CD4-positive, alpha-beta T cell treated with Interleukin-2 at 100 ng/mL for 4 hours (primary cell): ENCODE measurements at regions not wholly inside any gene's neighbourhood (a gene's known extent, or its start where the extent isn't known, plus 50 kb on each side); places are given as distances from the start of the nearest gene placed in this dataset.

ENCODE experiments used
- DNase-seq: peaks from one replicate; pipeline ENCODE4 v3.0.0-alpha.2; 2020; ENCODE audit warnings: low spot score

GRCh38 chr13:111476197-111476596 is 155.8 kb downstream of the TEX29 start:
- no peak for DNase-seq

DNA sequence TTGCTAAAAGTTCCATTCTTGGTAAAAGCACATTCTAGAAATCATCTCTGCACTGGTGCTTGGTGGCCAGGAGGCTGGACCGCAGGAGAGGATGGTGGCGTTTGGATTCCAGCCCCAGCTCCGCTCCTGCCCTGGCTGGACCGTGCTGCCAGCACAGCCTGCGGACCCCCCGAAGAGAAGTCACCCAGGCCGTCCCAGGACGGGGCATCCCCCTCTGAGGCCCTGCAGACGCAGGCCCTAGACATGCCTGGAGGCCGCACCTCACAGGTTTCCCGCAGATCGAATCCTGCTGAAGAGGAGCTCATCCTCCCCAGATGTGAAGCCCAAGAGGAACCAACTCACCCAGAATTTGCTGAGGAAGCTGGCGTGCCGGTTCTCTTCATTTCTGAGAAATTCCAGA is 159.0 kb downstream of the TEX29 start:
- no peak for DNase-seq

DNA sequence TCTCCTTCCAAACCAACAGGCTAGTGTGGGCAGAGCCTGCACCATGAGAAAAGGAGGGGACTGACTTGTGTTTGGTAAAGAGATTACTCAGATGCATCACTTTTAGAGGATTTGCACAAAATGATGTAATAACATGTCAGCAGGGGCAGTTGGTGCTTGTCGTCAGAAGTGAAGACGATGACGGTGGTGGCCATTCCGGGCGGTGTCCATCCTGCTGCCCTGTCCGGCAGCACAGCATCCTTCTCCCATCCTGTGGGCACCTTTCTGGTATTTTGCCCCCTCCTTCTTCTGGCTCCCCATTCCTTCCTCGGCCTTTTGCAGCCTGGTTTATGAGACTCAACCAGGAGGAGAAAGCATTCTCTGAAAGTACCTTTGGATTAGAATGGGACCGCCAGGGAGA is 160.1 kb downstream of the TEX29 start:
- DNase-seq = no peak

GRCh38 chr13:111480976-111481375 is 160.5 kb downstream of the TEX29 start:
- DNase-seq = no peak

- no peak for DNase-seq
These were observed 161.7 kb downstream of the TEX29 start for GRCh38 chr13:111482126-111482525.

- no peak for DNase-seq
These were observed 162.6 kb downstream of the TEX29 start for GRCh38 chr13:111482806-111483620.

GRCh38 chr13:111483621-111483987 is 163.2 kb downstream of the TEX29 start:
- DNase-seq = no peak

DNA sequence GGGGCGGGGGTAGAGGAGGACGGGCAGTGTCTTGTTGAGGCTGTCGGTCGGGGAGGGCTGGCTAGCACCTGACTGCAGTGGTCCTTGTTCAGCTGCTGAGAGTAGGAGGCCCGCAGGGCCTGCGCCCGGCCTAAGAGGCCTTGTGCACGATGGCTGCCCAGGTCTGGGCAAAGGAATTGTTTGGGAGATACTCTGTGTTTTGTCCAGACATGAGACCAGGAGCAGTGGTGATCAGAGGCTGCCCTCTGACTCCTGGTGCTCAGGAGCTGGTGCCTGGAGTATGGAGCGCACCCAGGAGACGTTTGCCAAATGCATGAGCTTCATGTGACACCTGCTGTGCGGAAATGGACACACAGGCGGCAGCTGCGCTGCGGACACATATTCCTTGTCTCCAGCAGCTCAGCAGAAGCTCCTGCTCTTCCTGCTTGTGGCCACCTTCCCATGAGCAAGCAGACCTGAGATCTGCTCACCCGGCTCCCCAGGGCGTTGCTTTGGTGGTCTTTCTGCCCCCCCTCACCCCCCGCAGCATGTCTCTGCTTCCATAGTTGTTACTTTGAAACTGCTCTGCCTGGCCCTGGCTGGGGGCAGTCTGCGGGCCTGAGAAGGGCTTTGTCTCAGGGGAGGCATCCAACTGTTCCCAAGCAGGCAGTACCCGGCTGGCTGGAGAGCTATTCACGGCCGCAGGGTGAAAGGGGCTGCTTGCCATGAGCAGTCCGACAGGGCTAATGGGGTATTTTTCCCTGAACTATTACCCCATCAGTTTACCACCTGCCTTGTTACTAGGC is 163.9 kb downstream of the TEX29 start:
- DNase-seq = no peak

DNA sequence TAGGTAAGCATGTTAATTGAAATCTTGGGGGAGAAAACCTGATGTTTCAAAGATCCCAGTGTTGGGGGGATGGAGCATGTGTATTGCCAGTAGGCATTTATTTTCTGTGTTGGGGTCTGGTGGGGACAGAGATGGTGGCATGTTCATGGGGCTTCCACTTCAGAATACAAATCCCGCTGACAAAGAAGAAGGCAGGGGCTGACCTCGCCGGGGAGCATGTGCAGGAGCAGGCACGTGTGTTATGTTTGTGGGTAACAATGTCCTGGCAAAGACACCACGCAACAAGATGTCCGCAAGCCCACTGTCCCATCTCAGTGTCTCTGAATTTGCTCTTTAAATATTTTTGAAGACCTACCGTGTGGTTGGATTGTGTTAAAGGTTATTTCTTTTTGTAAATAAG is 164.5 kb downstream of the TEX29 start:
- DNase-seq = no peak

DNA sequence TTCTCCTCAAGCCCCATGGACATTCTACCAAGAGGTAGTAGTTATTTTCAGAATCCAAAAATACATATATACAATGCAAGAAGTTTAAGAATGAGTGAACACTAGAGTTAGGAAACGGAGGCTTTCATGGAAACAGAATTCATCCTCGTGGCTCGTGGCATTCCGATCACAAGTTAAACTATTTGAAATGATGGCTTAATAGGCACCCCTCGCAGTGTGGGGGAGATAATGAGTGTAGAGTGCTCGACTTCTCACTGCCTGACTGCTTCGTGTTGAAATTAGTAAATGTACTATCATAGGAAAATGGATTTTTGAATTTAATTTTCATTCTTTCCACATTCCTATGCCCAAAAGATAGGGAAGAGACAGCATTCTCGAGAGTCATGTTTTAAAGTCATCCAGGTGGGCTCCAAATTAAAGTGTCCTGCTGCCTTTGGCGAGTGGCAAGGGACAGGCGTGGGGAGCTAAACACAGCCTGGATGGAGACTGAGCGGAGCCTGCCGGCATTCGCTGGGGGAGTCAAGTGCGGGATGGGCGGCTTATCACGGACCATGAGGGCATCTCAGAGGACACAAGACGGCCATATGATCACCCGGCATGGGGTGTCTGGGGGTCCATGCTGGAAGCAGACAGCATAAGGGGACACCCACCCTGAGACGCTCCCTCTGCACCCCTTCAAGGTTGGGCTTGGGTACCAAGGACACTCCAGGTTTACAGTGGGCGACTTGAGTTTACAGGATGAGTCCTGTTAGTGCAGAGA is 165.2 kb downstream of the TEX29 start:
- no peak for DNase-seq

- no peak for DNase-seq
These were observed 165.9 kb downstream of the TEX29 start for GRCh38 chr13:111486331-111486730.

GRCh38 chr13:111486801-111487200 is 166.4 kb downstream of the TEX29 start:
- no peak for DNase-seq

- no peak for DNase-seq
These were observed 168.2 kb downstream of the TEX29 start for GRCh38 chr13:111488486-111489132.

DNA sequence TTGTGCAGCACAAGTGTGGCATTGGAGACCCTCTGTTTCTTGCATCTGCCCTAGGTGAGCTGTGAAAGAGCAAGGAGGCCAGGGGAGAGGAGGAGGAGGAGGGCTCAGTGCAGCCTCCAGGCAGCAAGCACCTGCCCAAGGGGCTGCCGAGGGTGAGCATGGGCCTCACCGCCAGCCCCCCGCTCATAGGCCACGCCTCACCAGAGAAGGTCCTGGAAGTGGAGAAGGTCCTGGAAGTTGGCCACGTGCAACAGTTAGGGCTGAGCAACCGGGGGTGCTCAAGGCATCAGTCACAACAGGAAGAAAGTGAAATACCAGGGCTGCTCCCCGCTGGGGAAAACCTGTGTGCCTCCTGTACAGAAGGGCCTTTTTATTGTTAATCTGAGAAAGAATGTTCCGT is 168.9 kb downstream of the TEX29 start:
- DNase-seq = no peak

GRCh38 chr13:111490611-111491010 is 170.2 kb downstream of the TEX29 start:
- DNase-seq = no peak

- DNase-seq = no peak
These were observed 170.6 kb downstream of the TEX29 start for GRCh38 chr13:111491021-111491420.

- DNase-seq = no peak
These were observed 171.2 kb downstream of the TEX29 start for GRCh38 chr13:111491659-111492058.

DNA sequence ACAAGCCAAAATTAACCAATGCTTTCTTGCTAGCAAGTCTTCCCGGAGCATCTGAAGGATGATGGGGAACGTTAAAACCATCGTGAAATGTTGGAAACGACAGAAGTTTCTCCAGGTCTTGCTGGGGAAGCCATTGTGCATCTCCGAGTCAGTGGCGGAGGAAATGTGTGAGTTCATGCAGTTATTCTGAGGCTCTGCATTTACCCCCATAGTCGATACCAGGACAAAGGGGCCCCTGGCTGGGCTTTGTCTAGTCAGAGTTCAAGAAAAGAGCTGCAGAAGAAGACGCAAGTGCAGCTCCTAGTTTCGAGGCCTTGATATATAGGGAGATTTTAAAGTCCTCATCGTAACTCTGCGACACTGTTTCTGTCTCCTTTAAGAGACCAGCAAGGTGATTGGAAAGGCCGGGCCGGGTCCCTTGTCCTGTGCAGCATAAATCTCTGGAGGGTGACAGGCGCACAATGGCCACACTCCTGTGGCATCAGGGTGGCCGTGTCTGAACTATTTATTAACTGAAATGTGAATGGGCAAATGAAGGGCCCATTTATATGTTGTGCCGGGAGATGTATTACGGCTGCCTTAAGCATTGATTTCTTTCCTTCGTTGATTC is 172.0 kb downstream of the TEX29 start:
- no peak for DNase-seq

DNA sequence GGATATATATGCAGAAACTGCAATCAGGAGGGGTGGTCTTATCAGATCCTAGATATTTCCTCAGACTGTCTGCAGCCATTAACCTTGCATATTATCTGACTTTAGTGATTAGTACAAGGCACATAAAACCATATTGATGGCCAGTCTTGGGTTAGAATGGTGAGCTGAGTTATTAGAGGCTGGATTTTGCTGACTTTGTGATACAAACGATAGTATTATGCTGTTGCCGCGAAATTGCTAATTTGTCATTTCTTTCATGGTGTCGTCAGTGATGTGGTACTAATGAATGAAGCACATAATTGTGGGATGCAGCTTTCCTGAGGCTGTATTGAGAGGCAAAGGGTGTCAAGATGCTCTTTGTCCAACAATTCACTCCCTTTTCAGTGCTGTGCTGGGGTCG is 172.5 kb downstream of the TEX29 start:
- no peak for DNase-seq

DNA sequence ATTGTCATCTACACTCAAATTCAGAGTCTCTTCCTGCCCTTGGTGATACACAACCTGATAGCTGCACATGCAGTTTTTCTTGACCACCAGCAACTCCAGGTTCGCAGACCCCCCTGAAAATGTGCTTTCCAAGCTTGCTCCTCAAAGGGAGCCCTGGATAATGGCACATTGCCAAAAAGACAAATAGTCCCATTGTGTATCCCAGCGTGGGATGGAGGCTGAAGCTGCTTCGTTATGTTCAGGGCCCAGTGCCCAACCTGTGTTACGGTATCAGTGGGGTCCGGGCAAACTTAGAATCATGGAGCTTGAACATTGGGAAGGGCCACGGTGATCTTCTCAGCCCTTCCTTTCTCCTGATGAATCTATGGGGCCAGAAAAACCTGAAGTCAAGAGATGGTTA is 173.0 kb downstream of the TEX29 start:
- DNase-seq = no peak

DNA sequence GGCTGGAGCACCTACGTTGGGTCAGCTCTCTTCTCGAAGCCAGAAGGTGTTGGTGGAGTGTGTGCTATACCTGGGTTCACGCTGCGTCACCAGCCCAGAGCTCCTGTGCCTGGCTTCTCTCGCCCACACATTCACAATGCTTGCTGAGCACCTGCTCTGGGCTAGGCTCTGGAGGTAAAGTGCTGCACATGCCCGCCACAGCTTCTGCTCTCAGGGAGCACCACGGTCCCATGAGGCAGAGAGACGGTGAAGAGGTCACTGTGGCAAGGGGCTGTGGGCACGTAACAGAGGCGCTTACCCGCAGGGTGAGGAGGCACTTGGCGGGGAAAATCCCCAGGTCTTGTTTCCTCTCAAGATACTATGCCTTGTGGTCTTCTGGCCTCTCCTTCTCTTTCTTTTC is 174.2 kb downstream of the TEX29 start:
- no peak for DNase-seq
